A673 (cell line): ENCODE measurements at regions not wholly inside any gene's neighbourhood (a gene's known extent, or its start where the extent isn't known, plus 50 kb on each side); places are given as distances from the start of the nearest gene placed in this dataset.

Experiments
- BruUV-seq: library from RNA; stranded (reverse); fragments of 400-500 nt; replicated peaks from 2 replicates; lab custom pipeline; 2021; lab: Mats Ljungman, UMichigan
- CTCF ChIA-PET: fragments of 300-600 bp; sonication (Branson Sonifier 250); formaldehyde crosslinking; loops from one replicate; lab custom pipeline; 2022; ENCODE audit warnings: antibody characterized with exemption; lab: Charles Lee
- POLR2A ChIA-PET: fragments of 300-600 bp; sonication (Branson Sonifier 250); formaldehyde crosslinking; loops from one replicate; lab custom pipeline; 2022; ENCODE audit warnings: antibody characterized with exemption; ENCODE audit not compliant: low non-redundant PET; lab: Charles Lee
- DNase-seq: peaks from one replicate; pipeline ENCODE4 v3.0.0-alpha.2; 2015; ENCODE audit warnings: low spot score
- H3K27ac ChIP-seq: fragments of 200-600 bp; sonication (generic); 2 replicates; pipeline ENCODE4 v1.5.1; 2016; ENCODE audit warnings: mixed run types, low read depth, mild to moderate bottlenecking, mixed read lengths, antibody characterized with exemption, low read length; ENCODE audit not compliant: poor library complexity, severe bottlenecking
- H3K27me3 ChIP-seq: fragments of 200-600 bp; sonication (generic); replicated peaks from 2 replicates; pipeline ENCODE4 v1.6.1; 2017; ENCODE audit warnings: mixed run types, low read depth, mild to moderate bottlenecking, mixed read lengths, antibody characterized with exemption, low read length; ENCODE audit not compliant: insufficient read depth, poor library complexity
- H3K36me3 ChIP-seq: fragments of 200-600 bp; sonication (generic); 2 replicates; pipeline ENCODE4 v1.6.1; 2016; ENCODE audit warnings: mixed run types, mild to moderate bottlenecking, mixed read lengths, antibody characterized with exemption, low read length; ENCODE audit not compliant: insufficient read depth, poor library complexity, severe bottlenecking
- H3K4me1 ChIP-seq: fragments of 200-600 bp; sonication (generic); 2 replicates; pipeline ENCODE4 v1.6.1; 2017; ENCODE audit warnings: mixed run types, mild to moderate bottlenecking, mixed read lengths, antibody characterized with exemption, low read length; ENCODE audit not compliant: insufficient read depth, poor library complexity, severe bottlenecking
- H3K4me3 ChIP-seq: fragments of 200-600 bp; sonication (generic); 2 replicates; pipeline ENCODE4 v1.5.1; 2016; ENCODE audit warnings: low read depth, mixed run types, mild to moderate bottlenecking, mixed read lengths, low read length; ENCODE audit not compliant: poor library complexity, severe bottlenecking
- H3K9me3 ChIP-seq: fragments of 200-600 bp; sonication (generic); 2 replicates; pipeline ENCODE4 v1.6.1; 2016; ENCODE audit warnings: mixed run types, low read depth, mild to moderate bottlenecking, mixed read lengths, antibody characterized with exemption, low read length; ENCODE audit not compliant: poor library complexity, severe bottlenecking
- CTCF ChIP-seq: fragments of 300-800, 200-600 bp; sonication (generic); conservative IDR thresholded peaks from 2 replicates; pipeline ENCODE4 v1.5.1; 2017; ENCODE audit warnings: low read depth, mild to moderate bottlenecking, antibody characterized with exemption, low read length, moderate library complexity, mixed read lengths
- EZH2 ChIP-seq: fragments of 200-600 bp; sonication (generic); IDR thresholded peaks from 2 replicates; pipeline ENCODE4 v1.6.1; 2017; ENCODE audit warnings: borderline replicate concordance, low read depth, mild to moderate bottlenecking, mixed read lengths, antibody characterized with exemption, low read length; ENCODE audit not compliant: poor library complexity, severe bottlenecking
- intact Hi-C: fragments of 100-400 bp; cut with micrococcal nuclease; formaldehyde crosslinking; loops from one replicate; pipeline ENCODE4 v1.10.0; 2022; ENCODE audit not compliant: unreplicated experiment

DNA sequence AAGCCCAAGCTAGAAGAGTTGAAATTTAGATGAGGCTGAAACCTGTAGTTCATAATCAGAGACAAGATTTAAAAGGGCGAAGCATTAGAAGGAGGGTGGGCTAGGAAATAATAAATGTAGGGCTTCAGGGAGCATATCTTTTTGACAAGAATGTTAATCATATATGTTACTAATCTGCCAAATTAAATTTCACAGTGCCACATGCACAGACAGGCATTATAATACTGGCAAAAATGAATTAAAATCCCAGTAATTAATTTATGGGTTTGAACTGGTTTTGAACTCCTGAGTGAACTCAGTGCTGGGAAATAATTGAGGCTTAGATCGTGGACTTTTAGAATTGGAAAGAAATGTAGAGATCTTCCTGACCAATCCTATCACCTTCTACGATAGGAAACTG lies 383.5 kb upstream of the IL12A start:
- POLR2A ChIA-PET: no interaction called here
- intact Hi-C loops: no loop called here
- TF ChIP-seq EZH2 (no peak), CTCF (no peak)
- Histone ChIP-seq H3K9me3 (peaks cover 4% of the 10 kb centered on the region), H3K27ac (no peak overlapping the region), H3K4me3 (no peak overlapping the region), H3K4me1 (no peaks in the 10 kb centered on the region), H3K36me3 (no peaks in the 10 kb centered on the region), H3K27me3 (peaks cover 20% of the 10 kb centered on the region)
- CTCF ChIA-PET: no interaction called here
- no peak for DNase-seq
- BruUV-seq: no TSS peak

GRCh38 chr3:159605776-159606175 lies 382.9 kb upstream of the IL12A start:
- Histone ChIP-seq H3K4me3 (no peak overlapping the region), H3K4me1 (no peaks in the 10 kb centered on the region), H3K27ac (no peak overlapping the region), H3K36me3 (no peaks in the 10 kb centered on the region), H3K27me3 (peaks cover 25% of the 10 kb centered on the region), H3K9me3 (no peaks in the 10 kb centered on the region)
- ChIA-PET CTCF (no interaction called here), POLR2A (no interaction called here)
- no peak for TF ChIP-seq EZH2
- TF ChIP-seq CTCF: no peak
- intact Hi-C loops: no loop called here
- no peak for DNase-seq
- BruUV-seq: no TSS peak

DNA sequence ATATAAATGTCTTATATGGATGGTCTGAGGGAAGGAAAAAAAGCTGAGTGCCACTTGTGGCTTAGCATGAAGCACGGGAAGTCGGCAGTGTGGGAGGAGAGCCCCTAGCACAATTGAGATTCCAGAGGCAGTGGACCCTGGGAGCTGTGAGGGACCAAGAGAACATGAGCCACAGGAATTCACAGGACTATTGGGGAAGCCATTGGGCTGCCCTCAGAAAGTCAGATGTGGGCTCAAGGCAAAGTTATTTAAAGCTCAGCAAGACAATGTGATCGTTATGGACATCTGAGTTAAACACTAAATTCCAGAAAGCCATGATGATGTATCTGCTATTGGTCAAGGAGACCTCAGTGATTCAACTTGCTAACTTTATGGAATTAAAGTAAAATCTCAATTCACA lies 380.8 kb upstream of the IL12A start:
- peaks cover 26% of the 10 kb centered on the region for H3K27me3 ChIP-seq
- TF ChIP-seq EZH2: no peak
- TF ChIP-seq CTCF: no peak
- H3K27ac ChIP-seq: no peak overlapping the region
- CTCF ChIA-PET: no interaction called here
- no TSS peak for BruUV-seq
- intact Hi-C loops: no loop called here
- H3K36me3 ChIP-seq: no peaks in the 10 kb centered on the region
- H3K9me3 ChIP-seq: no peaks in the 10 kb centered on the region
- H3K4me1 ChIP-seq: no peaks in the 10 kb centered on the region
- DNase-seq: no peak
- POLR2A ChIA-PET: no interaction called here
- no peak overlapping the region for H3K4me3 ChIP-seq
